ENCODE measurements at regions not wholly inside any gene's neighbourhood (a gene's known extent, or its start where the extent isn't known, plus 50 kb on each side); places are given as distances from the start of the nearest gene placed in this dataset.

GRCh38 chr4:60175241-60175640 is 1024.9 kb upstream of the ADGRL3 start:
- no peak for TF ChIP-seq POLR2A (IDR thresholded peaks at IDR 0.05)
- TF ChIP-seq CTCF (IDR thresholded peaks at IDR 0.05), result no peak

All from Peyer's patch (tissue), 4 donors.